GM11168 (cell line): ENCODE measurements at regions not wholly inside any gene's neighbourhood (a gene's known extent, or its start where the extent isn't known, plus 50 kb on each side); places are given as distances from the start of the nearest gene placed in this dataset.
"Not testable (repeated sequence)": the region's sequence is repeated elsewhere in the genome, so short reads cannot be mapped to it uniquely, and the experiment has no call there.

Source experiments
- in situ Hi-C: fragments of 300-500 bp; cut with MboI; formaldehyde crosslinking; loops from one replicate; pipeline ENCODE4 v1.12.0; 2022; ENCODE audit warnings: low sequenced_read_pairs; ENCODE audit not compliant: unreplicated experiment

DNA sequence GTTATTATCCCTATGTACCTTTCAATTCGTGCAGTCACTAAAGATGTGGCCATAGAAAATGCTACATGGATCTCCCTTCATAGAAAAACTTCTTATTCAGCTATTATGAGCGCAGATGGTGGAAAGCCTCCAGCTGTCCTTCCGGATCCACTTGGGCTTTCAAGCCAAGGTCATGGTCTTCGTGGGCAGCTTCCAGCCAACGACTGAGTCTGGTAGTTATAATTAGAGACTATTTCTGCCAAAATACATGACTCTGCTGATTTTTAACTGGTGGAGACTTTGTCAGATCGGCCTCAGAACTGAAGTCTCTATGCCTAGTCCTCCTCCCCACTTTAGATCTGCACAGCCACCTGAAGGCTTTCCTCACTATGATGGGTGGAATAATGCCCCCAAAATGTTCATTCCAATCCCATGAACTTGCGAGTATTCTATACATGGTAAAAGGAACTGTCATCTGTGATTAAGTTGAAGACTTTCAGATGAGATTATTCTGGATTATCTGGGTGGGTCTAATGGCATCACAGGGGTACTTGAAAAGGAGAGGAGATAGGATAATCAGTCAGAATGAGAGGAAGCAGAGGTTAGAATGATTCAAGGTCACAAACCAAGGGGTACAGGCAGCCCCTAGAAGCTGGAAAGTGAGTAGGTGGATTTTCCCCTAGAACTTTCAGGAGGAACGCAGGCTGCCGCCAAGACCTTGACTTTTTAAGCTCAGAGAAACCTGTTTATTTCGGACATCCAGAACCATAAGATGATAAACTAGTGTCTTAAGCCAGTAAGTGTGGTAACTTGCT, 171.1 kb upstream of the CXCL13 start:
- in situ Hi-C loops = no loop called here

DNA sequence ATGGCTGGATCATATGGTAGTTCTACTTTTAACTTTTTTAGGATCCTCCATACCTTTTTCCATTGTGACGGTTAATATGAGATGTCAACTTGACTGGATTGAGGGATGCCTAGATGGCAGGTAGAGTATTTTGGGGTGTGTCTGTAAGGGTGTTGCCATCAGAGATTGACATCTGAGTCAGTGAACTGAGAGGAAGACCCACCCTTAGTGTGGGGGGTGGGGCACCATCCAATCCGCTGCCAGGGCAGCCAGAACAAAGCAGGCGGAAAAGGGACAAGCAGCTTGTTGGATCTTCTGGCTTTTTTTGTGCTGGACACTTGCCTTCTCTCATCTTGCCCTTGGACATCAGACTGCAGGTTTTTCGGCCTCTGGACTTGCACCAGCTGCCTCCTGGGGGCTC, 168.5 kb upstream of the CXCL13 start:
- in situ Hi-C loops = no loop called here

DNA sequence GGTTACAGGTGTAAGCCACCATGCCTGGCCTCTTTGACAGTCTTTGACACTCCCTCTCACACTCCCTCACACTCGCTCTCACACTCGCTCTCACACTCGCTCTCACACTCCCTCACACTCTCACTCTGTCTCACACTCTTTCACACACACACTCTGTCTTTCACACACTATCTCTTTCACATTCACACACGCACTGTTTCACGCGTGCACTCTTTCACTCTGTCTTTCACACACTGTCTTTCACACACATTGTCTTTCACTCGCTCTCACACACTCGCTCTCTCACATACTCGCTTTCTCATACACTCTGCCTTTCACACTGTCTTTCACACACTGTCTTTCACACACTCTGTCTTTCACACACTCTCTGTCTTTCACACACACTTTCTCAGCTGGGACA, 167.1 kb upstream of the CXCL13 start:
- in situ Hi-C loops = no loop called here

DNA sequence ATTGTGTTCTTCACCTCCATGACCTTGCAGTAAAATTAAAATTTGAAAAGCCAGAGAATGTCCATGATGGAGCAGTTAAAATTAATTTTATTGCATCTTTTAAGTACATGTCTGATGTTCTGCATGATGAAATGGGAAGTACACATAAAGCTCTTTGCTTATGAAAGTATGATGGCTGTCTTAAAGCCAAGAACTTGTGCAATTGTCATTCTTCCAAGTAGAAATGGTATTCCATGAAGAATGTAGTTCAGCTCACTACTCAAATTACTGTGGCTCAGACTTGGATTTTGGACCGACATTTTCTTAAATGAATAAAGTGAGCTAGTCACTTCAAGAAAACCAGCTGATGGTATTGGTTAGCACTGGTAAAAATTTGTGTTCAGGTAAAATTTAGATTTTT, 161.7 kb upstream of the CXCL13 start:
- in situ Hi-C loops = no loop called here

DNA sequence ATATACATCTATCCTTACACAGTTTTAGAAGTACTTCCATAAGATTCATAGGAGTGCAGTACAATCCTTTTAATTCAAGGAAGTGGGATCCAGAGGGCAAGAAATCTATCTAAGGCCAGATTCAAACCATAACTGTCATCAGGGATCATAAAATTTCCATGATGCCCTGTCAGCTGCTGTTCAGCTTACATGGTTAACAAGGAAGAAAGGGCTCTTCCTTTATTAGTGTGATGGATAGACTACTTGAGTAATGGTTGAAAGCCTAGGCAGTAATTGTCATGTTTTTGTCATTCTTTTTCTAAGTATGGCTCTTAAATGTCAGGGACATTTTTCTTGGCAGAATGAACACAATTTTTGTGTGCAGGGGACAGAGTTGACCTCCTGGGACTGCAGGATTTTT, 159.8 kb upstream of the CXCL13 start:
- in situ Hi-C loops = no loop called here

DNA sequence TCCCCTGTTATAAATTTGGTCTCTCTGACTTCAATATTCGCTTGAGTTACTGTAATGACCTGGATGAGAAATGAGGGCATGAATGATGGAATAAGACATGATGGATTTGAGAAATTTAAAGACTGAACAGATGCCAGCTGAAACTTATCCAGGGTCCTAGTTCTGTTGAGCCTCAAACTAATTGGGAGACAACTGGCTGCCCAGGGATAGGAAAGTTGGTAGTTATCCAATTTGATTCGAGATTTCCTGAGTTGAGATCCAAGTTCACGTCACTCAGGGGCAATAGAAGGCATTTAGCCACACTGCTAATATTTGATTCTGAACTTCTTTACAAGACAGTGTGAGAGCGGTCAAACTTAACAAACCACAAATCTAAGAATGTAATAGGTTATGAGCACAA, 159.0 kb upstream of the CXCL13 start:
- in situ Hi-C loops = no loop called here

DNA sequence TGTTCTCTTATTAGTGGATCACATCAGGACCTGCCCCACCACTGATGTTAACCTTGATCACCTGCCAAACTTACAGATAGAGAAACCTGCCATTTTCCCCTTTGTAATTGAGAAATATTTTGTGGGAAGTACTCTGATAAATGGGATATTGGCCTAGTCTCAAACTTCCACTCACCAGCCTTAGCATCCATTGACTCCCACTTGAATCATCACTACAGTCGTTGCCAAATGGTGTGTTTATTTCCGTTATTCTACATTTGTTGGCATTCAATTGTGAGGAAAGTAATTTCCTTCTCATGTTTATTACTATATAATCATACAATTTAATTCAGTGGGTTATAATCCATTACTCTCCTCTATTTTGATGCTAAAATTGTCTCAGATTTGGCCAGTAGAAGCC, 156.4 kb upstream of the CXCL13 start:
- in situ Hi-C loops = no loop called here

DNA sequence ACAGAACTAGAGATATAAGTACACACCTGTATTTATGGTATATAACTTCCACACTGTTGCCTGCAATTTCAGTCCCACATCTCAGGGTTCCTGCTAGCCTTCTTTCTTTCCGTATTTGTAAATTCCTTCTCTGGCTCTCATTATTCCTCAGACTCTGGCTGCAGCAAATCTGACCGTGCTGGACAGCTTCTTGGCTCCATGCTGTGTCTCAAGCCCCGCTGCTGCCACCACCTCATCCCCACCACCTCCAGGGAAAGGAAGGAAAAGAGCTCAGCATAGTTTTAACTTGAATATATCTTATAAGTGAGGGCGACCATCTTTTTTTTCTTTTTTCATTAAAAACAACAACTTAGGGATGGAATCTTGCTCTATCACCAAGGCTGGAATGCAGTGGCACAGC, 155.6 kb upstream of the CXCL13 start:
- in situ Hi-C loops = no loop called here

DNA sequence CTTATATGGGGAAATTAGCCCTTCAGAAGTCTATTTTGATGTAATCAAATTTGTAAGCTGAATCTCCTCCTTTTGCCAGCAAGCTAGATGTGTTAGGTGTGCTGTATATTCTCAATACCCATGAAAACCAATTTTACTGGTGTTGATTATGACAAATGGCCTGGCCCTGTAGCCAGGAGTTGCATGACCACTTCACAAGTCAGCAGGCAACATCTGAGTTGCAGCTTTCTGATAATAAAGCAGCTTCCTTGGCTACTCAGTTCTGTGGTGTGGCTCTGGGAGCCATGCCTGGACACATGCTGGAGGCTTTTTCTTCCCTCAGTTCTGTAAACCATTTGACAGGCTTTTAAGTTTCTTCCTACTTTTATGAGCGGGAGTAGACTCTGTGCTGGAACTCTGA, 154.1 kb upstream of the CXCL13 start:
- in situ Hi-C loops = no loop called here

DNA sequence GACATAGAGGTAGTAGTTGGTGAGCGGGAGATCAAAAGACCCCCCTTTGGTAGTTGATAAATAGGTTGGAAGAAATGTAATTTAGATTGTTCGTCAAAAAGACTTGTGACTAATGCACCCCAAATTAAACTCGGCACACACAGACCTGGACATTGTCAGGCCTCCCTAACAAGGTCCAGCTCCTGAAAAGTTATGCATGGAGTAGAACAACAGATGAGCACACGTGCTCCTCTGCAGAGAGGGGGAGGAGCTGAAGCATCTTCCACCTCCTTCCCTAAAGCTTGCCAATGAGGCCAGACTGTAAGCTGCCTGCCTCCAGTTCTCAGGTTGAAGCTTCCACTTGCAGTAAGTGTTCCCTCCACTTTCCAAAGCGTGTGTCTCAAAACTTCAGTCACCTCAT, 153.5 kb upstream of the CXCL13 start:
- in situ Hi-C loops = not testable (repeated sequence)

DNA sequence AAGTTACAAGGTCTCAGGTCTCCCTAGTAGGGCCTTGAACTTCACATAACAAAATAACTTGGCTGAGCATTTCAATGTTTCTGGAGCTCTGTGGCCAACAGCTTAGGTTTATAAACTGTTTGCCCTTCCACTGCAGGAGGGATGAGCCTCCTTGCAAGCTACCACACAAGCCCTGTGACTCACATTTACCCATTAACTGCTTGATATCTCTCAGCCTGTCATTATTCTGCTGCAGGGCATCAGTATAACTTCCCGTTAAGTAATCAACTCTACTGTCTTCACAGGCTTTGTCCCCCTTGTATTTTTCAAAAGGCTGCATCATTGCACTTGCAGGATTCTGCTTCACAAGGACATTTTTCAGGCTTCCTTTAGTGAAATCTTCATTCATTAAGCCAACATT, 151.7 kb upstream of the CXCL13 start:
- in situ Hi-C loops = no loop called here

DNA sequence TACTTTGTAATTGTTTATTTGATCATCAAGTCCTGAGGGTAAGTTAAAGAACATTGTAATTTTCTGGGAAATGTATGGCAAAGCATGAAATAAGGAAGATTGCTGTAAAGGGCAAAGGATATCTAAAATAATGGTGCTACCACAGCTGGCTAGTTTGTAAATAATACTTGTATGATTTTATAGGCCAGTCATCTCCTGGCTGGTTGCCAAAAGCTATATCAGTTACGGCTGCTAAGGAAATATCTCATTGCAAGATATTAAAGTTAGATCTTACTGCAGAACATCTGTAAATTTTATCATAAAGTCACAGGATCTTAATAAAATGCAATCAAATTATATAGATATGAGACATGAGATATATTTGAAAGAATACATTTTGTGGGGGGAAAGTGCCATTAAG, 150.8 kb upstream of the CXCL13 start:
- in situ Hi-C loops = no loop called here

DNA sequence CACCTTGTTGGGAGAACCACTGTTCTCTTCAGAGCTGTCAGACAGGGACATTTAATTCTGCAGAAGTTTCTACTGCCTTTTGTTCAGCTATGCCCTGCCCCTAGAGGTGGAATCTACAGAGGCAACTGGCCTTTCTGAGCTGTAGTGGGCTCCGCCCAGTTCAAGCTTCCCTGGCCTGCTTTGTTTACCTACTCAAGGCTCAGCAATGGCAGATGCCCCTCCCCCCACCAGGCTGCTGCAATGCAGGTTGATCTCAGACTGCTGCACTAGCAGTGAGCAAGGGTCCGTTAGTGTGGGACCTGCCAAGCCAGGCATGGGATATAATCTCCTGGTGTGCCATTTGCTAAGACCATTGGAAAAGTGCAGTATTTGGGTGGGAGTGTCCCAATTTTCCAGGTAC, 141.5 kb upstream of the CXCL13 start:
- in situ Hi-C loops = not testable (repeated sequence)

DNA sequence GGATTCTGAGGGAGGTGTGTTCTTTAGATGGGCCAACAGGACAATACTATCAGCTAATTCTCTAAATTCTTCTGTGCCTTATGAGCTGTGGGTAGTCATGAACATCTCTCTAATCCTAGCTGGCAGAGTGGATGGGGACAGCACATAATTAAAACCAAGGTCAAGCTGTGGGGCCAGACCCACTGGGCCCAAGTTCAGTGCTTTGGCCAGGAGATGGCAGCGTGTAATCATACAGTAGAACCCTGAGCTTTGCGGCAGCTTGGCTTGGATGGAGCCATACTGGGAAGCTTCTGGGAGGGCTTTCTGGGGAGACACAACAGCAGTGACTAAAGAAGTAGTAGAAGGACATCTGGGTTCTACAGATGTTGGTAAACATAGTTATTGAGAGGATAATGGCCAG, 140.3 kb upstream of the CXCL13 start:
- in situ Hi-C loops = no loop called here

DNA sequence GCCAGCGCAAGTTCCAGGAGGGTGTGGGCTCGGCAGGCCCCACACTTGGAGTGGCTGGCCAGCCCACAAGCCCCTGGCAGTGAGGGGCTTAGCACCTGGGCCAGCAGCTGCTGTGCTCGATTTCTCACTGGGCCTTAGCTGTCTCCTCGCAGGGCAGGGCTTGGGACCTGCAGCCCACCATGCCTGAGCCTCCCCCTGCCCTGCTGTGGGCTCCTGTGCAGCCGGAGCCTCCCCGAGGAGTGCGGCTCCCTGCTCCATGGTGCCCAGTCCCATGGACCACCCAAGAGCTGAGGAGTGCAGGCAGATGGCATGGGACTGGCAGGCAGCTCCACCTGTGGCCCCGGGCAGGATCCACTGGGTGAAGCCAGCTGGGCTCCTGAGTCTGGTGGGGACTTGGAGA, 139.2 kb upstream of the CXCL13 start:
- in situ Hi-C loops = no loop called here

DNA sequence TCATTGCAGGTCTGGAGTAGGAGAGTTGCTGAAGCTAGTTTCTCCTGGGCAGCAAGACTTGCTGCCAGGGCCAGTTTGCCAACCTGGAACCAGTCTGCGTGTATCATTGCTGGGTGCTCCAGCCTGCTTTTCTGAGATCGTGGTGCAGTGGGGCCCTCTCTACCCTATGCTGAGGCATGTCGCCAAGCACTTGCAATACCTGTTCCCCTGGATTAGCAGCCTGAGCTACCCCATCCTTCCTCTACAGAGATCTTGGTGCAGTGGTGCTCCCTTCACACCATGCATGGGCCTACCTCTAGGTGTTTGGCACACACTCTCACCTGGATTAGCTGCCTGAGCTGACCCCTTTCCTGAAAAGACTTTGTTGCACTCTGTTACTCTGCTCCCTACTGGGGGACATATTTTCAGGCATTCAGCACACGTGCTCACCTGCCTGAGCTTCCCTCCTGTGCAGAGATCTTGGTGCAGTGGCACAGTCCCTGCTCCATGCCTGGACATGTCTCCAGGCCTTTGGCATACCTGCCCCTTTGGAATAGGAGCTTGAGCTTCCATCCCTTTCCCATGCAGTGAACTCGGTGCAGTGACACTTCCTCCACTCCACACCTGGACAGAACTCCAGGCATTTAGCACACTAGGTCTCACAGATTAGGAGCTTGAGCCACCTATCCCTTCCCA, 133.7 kb upstream of the CXCL13 start:
- in situ Hi-C loops = no loop called here

DNA sequence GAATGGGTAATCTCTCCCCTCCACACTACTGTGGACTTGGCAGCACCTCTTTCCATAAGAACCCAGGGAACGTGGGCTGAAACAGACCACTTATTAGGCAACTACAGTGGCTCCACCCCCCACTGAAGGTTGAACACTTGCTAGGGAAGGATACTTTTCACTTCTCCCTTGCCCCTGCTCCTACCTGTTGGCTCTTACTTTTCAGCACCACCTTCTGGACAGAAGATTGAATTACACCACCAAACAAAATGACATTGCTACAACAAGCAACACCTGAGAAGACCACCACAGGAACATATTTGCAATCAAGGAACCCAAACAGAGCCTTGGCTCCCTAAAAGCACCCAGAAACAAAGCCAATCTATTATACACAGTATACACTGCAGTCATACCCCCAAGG, 132.1 kb upstream of the CXCL13 start:
- in situ Hi-C loops = no loop called here

DNA sequence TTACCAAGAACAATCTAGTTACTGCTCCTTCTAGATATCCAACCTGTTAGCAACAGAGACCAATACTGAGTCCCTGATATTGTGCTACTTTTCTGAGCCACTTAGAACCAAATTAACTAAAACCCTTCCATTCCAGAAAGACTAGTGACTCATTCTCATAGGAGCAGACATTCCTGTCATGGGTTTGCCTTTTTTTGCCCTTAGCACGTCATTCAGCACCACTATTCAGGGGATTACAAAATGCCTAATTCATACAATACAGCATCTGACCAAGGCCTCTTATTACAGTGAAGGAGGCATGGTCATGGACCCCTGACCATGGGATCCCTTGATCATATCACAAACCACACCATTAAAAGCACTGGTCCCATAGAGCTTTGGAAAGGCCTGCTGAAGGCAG, 123.8 kb upstream of the CXCL13 start:
- in situ Hi-C loops = no loop called here

DNA sequence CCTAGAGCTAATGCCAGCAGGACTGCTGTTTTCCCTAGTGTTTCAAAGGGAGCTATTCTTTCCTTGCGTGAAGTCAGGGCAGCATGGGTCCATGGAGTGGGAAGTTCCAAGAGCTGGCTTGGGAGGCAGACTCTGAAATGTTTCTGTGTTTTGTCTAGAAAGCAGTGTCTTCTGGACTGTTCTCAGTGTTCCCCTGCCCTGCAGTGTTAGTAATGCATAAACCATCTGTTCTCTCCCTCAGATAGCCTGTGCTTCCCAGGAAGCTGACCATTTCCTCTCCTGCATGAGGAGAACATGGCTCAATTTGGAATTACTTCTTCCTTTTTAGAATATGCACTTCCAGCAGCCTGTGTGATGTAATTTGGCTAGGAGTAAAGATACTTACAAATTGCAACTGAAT, 116.7 kb upstream of the CXCL13 start:
- in situ Hi-C loops = no loop called here

DNA sequence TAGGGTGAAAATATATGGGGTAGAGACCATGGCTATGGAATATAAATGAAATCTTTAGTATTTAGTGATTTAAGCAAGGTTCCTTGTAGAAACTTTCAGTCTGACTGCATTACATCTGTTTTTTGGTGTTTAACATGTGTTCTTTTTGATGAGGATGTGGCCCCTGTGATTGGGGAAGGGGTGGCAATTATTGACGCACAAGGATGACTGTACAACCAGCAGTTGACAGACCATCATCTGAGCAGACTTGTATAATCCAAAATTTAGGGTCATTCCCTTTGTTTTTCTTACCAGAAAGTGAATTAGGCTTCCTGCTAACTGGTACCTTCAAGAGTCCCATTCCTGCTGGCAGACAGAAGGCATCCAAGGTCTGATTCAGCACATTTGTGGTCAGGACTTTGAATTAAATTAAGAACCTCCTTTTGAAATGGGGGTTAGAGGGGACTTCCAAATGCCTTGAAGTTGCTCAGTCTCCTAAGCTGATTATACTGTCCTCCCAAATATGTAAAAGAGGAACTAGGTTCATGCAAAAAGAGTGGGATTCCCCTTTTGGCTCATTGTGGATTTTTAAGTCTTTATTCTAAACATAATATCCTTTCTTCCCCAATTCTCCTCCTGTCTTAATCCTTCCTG, 112.4 kb upstream of the CXCL13 start:
- in situ Hi-C loops = no loop called here

DNA sequence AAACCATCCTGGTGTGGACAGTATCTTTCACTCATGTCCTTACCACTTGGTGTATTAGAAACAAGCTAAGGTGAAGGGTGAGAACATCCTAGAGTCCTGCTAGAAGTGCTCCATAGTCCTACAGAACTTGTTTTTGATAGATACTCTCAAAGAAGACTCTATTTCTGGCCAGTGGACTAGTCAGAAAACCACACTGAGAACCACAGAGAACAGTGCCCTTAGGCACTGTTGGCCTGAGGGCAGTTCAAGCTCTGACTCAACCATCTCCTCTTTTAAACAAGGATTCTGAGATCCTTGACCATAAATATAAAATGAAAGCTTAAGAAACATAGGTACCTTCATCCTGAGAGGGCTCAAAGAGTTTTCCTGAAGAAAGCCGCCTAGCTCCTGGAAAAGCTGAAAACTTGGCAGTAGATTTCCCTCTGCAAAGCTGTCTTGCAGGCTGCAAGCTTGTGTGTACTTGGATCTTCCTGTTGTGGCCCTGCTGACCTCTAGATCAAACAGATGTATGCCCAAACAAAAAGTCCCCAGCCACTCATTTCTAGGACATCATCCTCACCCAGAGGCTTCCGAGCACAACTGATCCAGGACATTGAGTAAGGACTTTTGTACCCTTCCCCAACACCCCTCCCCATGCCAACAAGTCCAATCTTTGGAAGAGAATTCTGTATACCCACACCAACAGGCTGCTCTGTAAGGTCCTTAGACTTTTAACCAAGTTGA, 111.6 kb upstream of the CXCL13 start:
- in situ Hi-C loops = no loop called here
